MM.1S (cell line): ENCODE measurements at regions not wholly inside any gene's neighbourhood (a gene's known extent, or its start where the extent isn't known, plus 50 kb on each side); places are given as distances from the start of the nearest gene placed in this dataset.
"Not testable (repeated sequence)": the region's sequence is repeated elsewhere in the genome, so short reads cannot be mapped to it uniquely, and the experiment has no call there.

Source experiments
- CTCF ChIP-seq: fragments of 300-600 bp; sonication (generic); IDR thresholded peaks from 2 replicates; pipeline ENCODE4 v1.5.1; 2016; ENCODE audit warnings: antibody characterized with exemption, low read length, mixed read lengths
- EZH2 ChIP-seq: fragments of 300-600 bp; sonication (generic); optimal IDR thresholded peaks from 2 replicates; pipeline ENCODE3; 2017; ENCODE audit warnings: low read depth, mild to moderate bottlenecking, antibody characterized with exemption, low read length, mixed read lengths

DNA sequence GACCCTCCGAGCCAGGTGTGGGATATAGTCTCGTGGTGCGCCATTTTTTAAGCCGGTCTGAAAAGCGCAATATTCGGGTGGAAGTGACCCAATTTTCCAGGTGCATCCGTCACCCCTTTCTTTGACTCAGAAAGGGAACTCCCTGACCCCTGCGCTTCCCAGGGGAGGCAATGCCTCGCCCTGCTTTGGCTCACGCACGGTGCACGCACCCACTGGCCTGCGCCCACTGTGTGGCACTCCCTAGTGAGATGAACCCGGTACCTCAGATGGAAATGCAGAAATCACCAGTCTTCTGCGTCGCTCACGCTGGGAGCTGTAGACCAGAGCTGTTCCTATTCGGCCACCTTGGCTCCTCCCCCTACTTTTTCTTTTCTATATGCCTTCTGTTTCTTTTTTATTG lies 291.6 kb upstream of the EDA2R start:
- not testable (repeated sequence) for TF ChIP-seq CTCF, EZH2
